Omental fat pad (tissue), 3 donors: ENCODE measurements at regions not wholly inside any gene's neighbourhood (a gene's known extent, or its start where the extent isn't known, plus 50 kb on each side); places are given as distances from the start of the nearest gene placed in this dataset.
A peak's percentile ranks its signal among the peaks of the same experiment; 100 is the strongest.
"Not testable (repeated sequence)": the region's sequence is repeated elsewhere in the genome, so short reads cannot be mapped to it uniquely, and the experiment has no call there.

Source experiments
- ATAC-seq: fragments of 150-250 bp; one replicate; pipeline ENCODE4 v1.9.1; 2016; ENCODE audit warnings: mild to moderate bottlenecking, moderate library complexity; ENCODE audit not compliant: low FRiP score
- DNase-seq: peaks from one replicate; pipeline ENCODE4 v3.0.0-alpha.2; 2019; ENCODE audit warnings: low spot score
- CTCF ChIP-seq, 3 donors: fragments of 450-650 bp; IDR thresholded peaks; one replicate each; pipeline ENCODE4 v1.5.1; 2016 to 2017; ENCODE audit warnings: antibody characterized with exemption in 3 of 3, mild to moderate bottlenecking in 3 of 3, moderate library complexity in 2 of 3

- ATAC-seq, result peak; percentile 77
- DNase-seq, result no peak
- no peak for TF ChIP-seq CTCF (IDR thresholded peaks at IDR 0.05)
These were observed 62.9 kb upstream of the ZNF217 start for GRCh38 chr20:53656293-53657202.

- no peak for DNase-seq
- ATAC-seq, result no peak
- no peak for TF ChIP-seq CTCF (IDR thresholded peaks at IDR 0.05)
These were observed 62.1 kb upstream of the ZNF217 start for GRCh38 chr20:53655625-53656292.

GRCh38 chr20:53654932-53655624, 61.4 kb upstream of the ZNF217 start:
- no peak for DNase-seq
- no peak for ATAC-seq
- no peak for TF ChIP-seq CTCF (IDR thresholded peaks at IDR 0.05)

GRCh38 chr20:53654521-53654920, 60.9 kb upstream of the ZNF217 start:
- ATAC-seq, DNase-seq: not testable (repeated sequence)

GRCh38 chr20:53652859-53653517, 59.3 kb upstream of the ZNF217 start:
- no peak for TF ChIP-seq CTCF (IDR thresholded peaks at IDR 0.05)
- ATAC-seq, result no peak
- DNase-seq, result no peak

- DNase-seq, result no peak
- ATAC-seq, result no peak
- no peak for TF ChIP-seq CTCF (IDR thresholded peaks at IDR 0.05)
These were observed 58.6 kb upstream of the ZNF217 start for GRCh38 chr20:53652090-53652858.

GRCh38 chr20:53649493-53649892, 55.9 kb upstream of the ZNF217 start:
- not testable (repeated sequence) for DNase-seq, ATAC-seq
